B cell (primary cell): ENCODE measurements at regions not wholly inside any gene's neighbourhood (a gene's known extent, or its start where the extent isn't known, plus 50 kb on each side); places are given as distances from the start of the nearest gene placed in this dataset.

Experiments
- ATAC-seq: fragments of 200-7000 bp; cut with Tn5 transposase; one replicate; pipeline ENCODE4 v1.10.0; 2021; ENCODE audit warnings: low read depth, mild to moderate bottlenecking, moderate number of reproducible peaks, moderate library complexity
- CTCF ChIA-PET: fragments of 350-600 bp; sonication (Branson Sonifier 250); formaldehyde crosslinking; loops from one replicate; lab custom pipeline; 2021; ENCODE audit warnings: antibody characterized with exemption, inconsistent platforms; lab: Charles Lee
- POLR2A ChIA-PET: fragments of 350-600 bp; sonication (Branson Sonifier 250); formaldehyde crosslinking; loops from one replicate; lab custom pipeline; 2021; ENCODE audit warnings: antibody characterized with exemption; lab: Charles Lee
- DNase-seq: peaks from one replicate; pipeline ENCODE4 v3.0.0; 2013
- H2AFZ ChIP-seq: 2 replicates; pipeline ENCODE4 v1.6.1; 2012; ENCODE audit warnings: mild to moderate bottlenecking, low read depth, low read length; ENCODE audit not compliant: insufficient read depth, poor library complexity, severe bottlenecking
- H3K27ac ChIP-seq, 2 donors: 1 replicate in 1 of 2; 2 replicates in 1 of 2; pipeline ENCODE4 v1.5.1; 2012 to 2013; ENCODE audit warnings: low read length in 2 of 2, mild to moderate bottlenecking in 2 of 2, moderate library complexity in 1 of 2
- H3K27me3 ChIP-seq, 4 experiments: fragments of 200-600 bp in 1 of 4; sonication (generic) in 1 of 4; replicated peaks in 1 of 4; 1 replicate in 2 of 4; 2 replicates in 2 of 4; pipeline versions ENCODE4 v1.6.1 to v1.7.0; 2013 to 2016; ENCODE audit warnings: low read length in 3 of 4, mild to moderate bottlenecking in 2 of 4, mixed read lengths in 1 of 4, moderate library complexity in 1 of 4; ENCODE audit not compliant: insufficient read depth in 4 of 4, control insufficient read depth in 3 of 4; ENCODE audit errors: control extremely low read depth in 1 of 4
- H3K36me3 ChIP-seq, 2 experiments: replicated peaks in 1 of 2; 1 replicate in 1 of 2; 2 replicates in 1 of 2; pipeline versions ENCODE4 v1.6.1 to v1.7.1; 2013; ENCODE audit warnings: low read length in 1 of 2; ENCODE audit not compliant: insufficient read depth in 2 of 2, control insufficient read depth in 1 of 2; ENCODE audit errors: control extremely low read depth in 1 of 2, extremely low read depth in 1 of 2
- H3K4me1 ChIP-seq, 2 donors: fragments of 200-600 bp in 1 of 2; sonication (generic) in 1 of 2; 1 replicate in 1 of 2; 2 replicates in 1 of 2; pipeline versions ENCODE4 v1.5.1 to v1.6.1; 2013 to 2017; ENCODE audit warnings: low read length in 2 of 2; ENCODE audit not compliant: control insufficient read depth in 2 of 2, insufficient read depth in 2 of 2
- H3K4me2 ChIP-seq: replicated peaks from 2 replicates; pipeline ENCODE3; 2012; ENCODE audit warnings: mild to moderate bottlenecking, low read depth, low read length; ENCODE audit not compliant: poor library complexity, severe bottlenecking
- H3K4me3 ChIP-seq, 5 experiments: fragments of 200-600 bp in 1 of 5; sonication (generic) in 1 of 5; 1 replicate in 3 of 5; 2 replicates in 2 of 5; pipeline versions ENCODE4 v1.5.1 to v1.7.0; 2011 to 2016; ENCODE audit warnings: low read length in 4 of 5, mild to moderate bottlenecking in 4 of 5, low read depth in 2 of 5, control low read depth in 1 of 5, moderate library complexity in 1 of 5; ENCODE audit not compliant: insufficient read depth in 1 of 5; ENCODE audit errors: control extremely low read depth in 1 of 5, extremely low read depth in 1 of 5
- H3K79me2 ChIP-seq: fragments of 200-600 bp; sonication (generic); one replicate; pipeline ENCODE4 v1.6.0; 2016; ENCODE audit warnings: low read length; ENCODE audit not compliant: control insufficient read depth, insufficient read depth
- H3K9ac ChIP-seq: fragments of 200-600 bp; sonication (generic); 2 replicates; pipeline ENCODE4 v1.6.1; 2017; ENCODE audit warnings: mild to moderate bottlenecking, low read length, moderate library complexity
- H3K9me3 ChIP-seq, 3 donors: one replicate each; pipeline versions ENCODE4 v1.6.1 to v1.7.1; 2013; ENCODE audit warnings: low read length in 2 of 3; ENCODE audit not compliant: control insufficient read depth in 2 of 3, insufficient read depth in 1 of 3; ENCODE audit errors: control extremely low read depth in 1 of 3
- H4K20me1 ChIP-seq: 2 replicates; pipeline ENCODE4 v1.6.0; 2012; ENCODE audit warnings: mild to moderate bottlenecking, low read length; ENCODE audit not compliant: insufficient read depth, control insufficient read depth, poor library complexity, severe bottlenecking
- H3K27ac Mint-ChIP-seq: one replicate; pipeline ENCODE4 v1.8.0; 2021; ENCODE audit warnings: mixed read lengths
- H3K27me3 Mint-ChIP-seq: one replicate; pipeline ENCODE4 v1.8.0; 2021; ENCODE audit warnings: mixed read lengths
- H3K4me1 Mint-ChIP-seq: one replicate; pipeline ENCODE4 v1.8.0; 2021; ENCODE audit warnings: mixed read lengths
- H3K4me3 Mint-ChIP-seq: one replicate; pipeline ENCODE4 v1.8.0; 2021; ENCODE audit warnings: mixed read lengths
- H3K9me3 Mint-ChIP-seq: one replicate; pipeline ENCODE4 v1.8.0; 2022; ENCODE audit warnings: mixed read lengths; ENCODE audit not compliant: insufficient read depth
- EZH2 ChIP-seq: IDR thresholded peaks from 2 replicates; pipeline ENCODE4 v1.6.1; 2012; ENCODE audit warnings: borderline replicate concordance, low read depth, mild to moderate bottlenecking, moderate library complexity, low read length; ENCODE audit not compliant: insufficient read depth, poor library complexity, severe bottlenecking
- WGBS: methylation state at CpG from one replicate; pipeline ENCODE4 v1.1.5; 2013; ENCODE audit warnings: missing lambda C conversion rate; ENCODE audit not compliant: insufficient coverage; 5-methylcytosine and 5-hydroxymethylcytosine counted together
- intact Hi-C: fragments of 100-400 bp; cut with micrococcal nuclease; formaldehyde crosslinking; loops from one replicate; pipeline ENCODE4 v1.10.0; 2022
- TF ChIP-seq, protein P1 (sequence below): fragments of 200-600 bp; IDR thresholded peaks from one replicate; pipeline ENCODE4 v1.8.0; 2022; ENCODE audit warnings: antibody characterized with exemption, mild to moderate bottlenecking

GRCh38 chr18:5626130-5626880 lies 82.5 kb upstream of the EPB41L3 start:
- Histone ChIP-seq H3K27me3 (peaks cover 0 to 40% (median 20%) of the 10 kb centered on the region in 4 experiments), H3K9ac (no peak overlapping the region), H3K4me1 (peaks cover 18 to 21% of the 10 kb centered on the region in 2 donors), H3K79me2 (no peaks in the 10 kb centered on the region), H3K9me3 (peaks cover 0 to 10% (median 0%) of the 10 kb centered on the region in 3 donors), H3K4me3 (no peak overlapping the region), H3K27ac (no peak overlapping the region), H3K4me2 (no peak overlapping the region), H3K36me3 (no peaks in the 10 kb centered on the region), H2AFZ (no peak overlapping the region), H4K20me1 (no peaks in the 10 kb centered on the region)
- H3K4me1 Mint-ChIP-seq, result peaks cover 11% of the 10 kb centered on the region
- H3K27ac Mint-ChIP-seq, result no peak overlapping the region
- WGBS, result 57% methylated on average over 1 of the region's 2 CpGs
- POLR2A ChIA-PET, result no interaction called here
- intact Hi-C loops, result no loop called here
- TF ChIP-seq, protein P1, sequence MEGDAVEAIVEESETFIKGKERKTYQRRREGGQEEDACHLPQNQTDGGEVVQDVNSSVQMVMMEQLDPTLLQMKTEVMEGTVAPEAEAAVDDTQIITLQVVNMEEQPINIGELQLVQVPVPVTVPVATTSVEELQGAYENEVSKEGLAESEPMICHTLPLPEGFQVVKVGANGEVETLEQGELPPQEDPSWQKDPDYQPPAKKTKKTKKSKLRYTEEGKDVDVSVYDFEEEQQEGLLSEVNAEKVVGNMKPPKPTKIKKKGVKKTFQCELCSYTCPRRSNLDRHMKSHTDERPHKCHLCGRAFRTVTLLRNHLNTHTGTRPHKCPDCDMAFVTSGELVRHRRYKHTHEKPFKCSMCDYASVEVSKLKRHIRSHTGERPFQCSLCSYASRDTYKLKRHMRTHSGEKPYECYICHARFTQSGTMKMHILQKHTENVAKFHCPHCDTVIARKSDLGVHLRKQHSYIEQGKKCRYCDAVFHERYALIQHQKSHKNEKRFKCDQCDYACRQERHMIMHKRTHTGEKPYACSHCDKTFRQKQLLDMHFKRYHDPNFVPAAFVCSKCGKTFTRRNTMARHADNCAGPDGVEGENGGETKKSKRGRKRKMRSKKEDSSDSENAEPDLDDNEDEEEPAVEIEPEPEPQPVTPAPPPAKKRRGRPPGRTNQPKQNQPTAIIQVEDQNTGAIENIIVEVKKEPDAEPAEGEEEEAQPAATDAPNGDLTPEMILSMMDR, result no peak
- no peak for TF ChIP-seq EZH2
- H3K27me3 Mint-ChIP-seq, result peaks cover 16% of the 10 kb centered on the region
- CTCF ChIA-PET, result no interaction called here
- ATAC-seq, result no peak
- no peaks in the 10 kb centered on the region for H3K9me3 Mint-ChIP-seq
- H3K4me3 Mint-ChIP-seq, result no peak overlapping the region
- no peak for DNase-seq

DNA sequence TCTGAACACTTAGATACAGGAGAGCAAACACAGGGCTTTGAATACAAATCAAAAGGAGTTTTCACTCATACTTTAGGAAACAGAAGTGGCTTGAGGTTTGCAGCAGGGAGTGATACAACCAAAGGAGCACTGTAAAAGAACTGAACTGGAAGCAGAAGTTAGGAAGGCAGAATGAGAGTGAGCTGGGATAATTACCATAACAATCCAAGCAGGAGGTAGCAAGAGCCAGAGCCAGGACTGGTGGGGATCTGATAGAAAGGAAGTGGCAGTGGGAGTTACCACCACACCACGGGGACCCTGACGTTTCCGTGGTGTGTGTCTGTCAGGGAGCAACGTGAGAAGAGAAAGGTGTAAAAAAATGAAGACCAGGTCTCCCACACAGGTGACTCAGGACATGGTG lies 81.3 kb upstream of the EPB41L3 start:
- Histone ChIP-seq H3K4me1 (peaks cover 18 to 19% of the 10 kb centered on the region in 2 donors), H3K9ac (no peak overlapping the region), H3K9me3 (peaks cover 0 to 7% (median 0%) of the 10 kb centered on the region in 3 donors), H3K27me3 (peaks cover 0 to 32% (median 17%) of the 10 kb centered on the region in 4 experiments), H2AFZ (no peak overlapping the region), H3K4me2 (no peak overlapping the region), H3K4me3 (no peak overlapping the region), H4K20me1 (no peaks in the 10 kb centered on the region), H3K27ac (no peak overlapping the region), H3K36me3 (no peaks in the 10 kb centered on the region), H3K79me2 (no peaks in the 10 kb centered on the region)
- ChIA-PET POLR2A (no interaction called here), CTCF (no interaction called here)
- 7% methylated on average over 4 of the region's 4 CpGs for WGBS
- peaks cover 12% of the 10 kb centered on the region for H3K27me3 Mint-ChIP-seq
- peaks cover 7% of the 10 kb centered on the region for H3K4me1 Mint-ChIP-seq
- TF ChIP-seq, protein P1, result no peak
- TF ChIP-seq EZH2, result no peak
- DNase-seq, result no peak
- no peak overlapping the region for H3K27ac Mint-ChIP-seq
- intact Hi-C loops, result no loop called here
- no peak for ATAC-seq
- H3K4me3 Mint-ChIP-seq, result no peak overlapping the region
- H3K9me3 Mint-ChIP-seq, result no peaks in the 10 kb centered on the region
